Thyroid gland (tissue), 4 donors: ENCODE measurements at regions not wholly inside any gene's neighbourhood (a gene's known extent, or its start where the extent isn't known, plus 50 kb on each side); places are given as distances from the start of the nearest gene placed in this dataset.

Source experiments
- CTCF ChIP-seq, 6 experiments: fragments of 200-600 bp in 3 of 6; fragments of 450-650 bp in 3 of 6; sonication (generic) in 3 of 6; IDR thresholded peaks; one replicate each; pipeline ENCODE4 v1.5.1; 2016 to 2019; ENCODE audit warnings: antibody characterized with exemption in 6 of 6, mild to moderate bottlenecking in 2 of 6, inconsistent platforms in 1 of 6, moderate library complexity in 1 of 6
- POLR2A ChIP-seq, 2 donors: fragments of 450-650 bp; IDR thresholded peaks; one replicate each; pipeline ENCODE4 v1.6.1; 2017; ENCODE audit warnings: antibody characterized with exemption in 2 of 2, mild to moderate bottlenecking in 2 of 2, moderate library complexity in 1 of 2

GRCh38 chr5:66436721-66437120, 159.5 kb upstream of the MAST4 start:
- peak in 2 of 6 experiments; percentile 27 to 36 for TF ChIP-seq CTCF (IDR thresholded peaks at IDR 0.05)
- no peak for TF ChIP-seq POLR2A (IDR thresholded peaks at IDR 0.05)
